ENCODE measurements at regions not wholly inside any gene's neighbourhood (a gene's known extent, or its start where the extent isn't known, plus 50 kb on each side); places are given as distances from the start of the nearest gene placed in this dataset.

GRCh38 chr2:47708801-47709499, 74.0 kb upstream of the MSH6 start:
- TF ChIP-seq CTCF (IDR thresholded peaks at IDR 0.05; ENCODE audit: low read depth, low read length) = no peak
- TF ChIP-seq EZH2phosphoT487 (IDR thresholded peaks at IDR 0.05; ENCODE audit: low read depth) = no peak
